NCI-H2081 (cell line): ENCODE measurements at regions not wholly inside any gene's neighbourhood (a gene's known extent, or its start where the extent isn't known, plus 50 kb on each side); places are given as distances from the start of the nearest gene placed in this dataset.
"Not testable (repeated sequence)": the region's sequence is repeated elsewhere in the genome, so short reads cannot be mapped to it uniquely, and the experiment has no call there.

ENCODE experiments used
- DNase-seq, 2 experiments: peaks; one replicate each; lab custom pipeline; 2025; lab: John Stamatoyannopoulos, UW

DNA sequence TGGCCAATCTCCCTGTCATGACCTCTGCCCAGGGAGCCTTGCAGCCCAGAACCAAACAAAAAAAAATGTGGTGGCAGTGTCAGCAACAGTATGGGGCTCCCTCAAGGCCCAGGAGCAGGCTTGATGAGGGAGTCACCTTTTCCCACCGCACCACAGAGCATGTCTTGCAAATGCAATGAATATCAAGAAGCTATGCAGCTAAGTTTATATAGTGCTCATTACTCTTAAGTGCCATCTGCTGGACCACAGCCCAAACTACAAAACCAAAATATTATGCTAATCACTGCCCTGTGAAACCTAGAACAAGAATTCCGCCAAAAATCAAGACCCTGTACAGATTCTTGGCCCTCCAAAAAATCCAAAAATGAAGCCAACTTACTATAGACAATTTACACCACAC is 65.9 kb downstream of the PABPC5 start:
- peak in 1 of 2 experiments; percentile 12 for DNase-seq

- DNase-seq = not testable (repeated sequence)
Measured at GRCh38 chrX:91530209-91530608, 95.6 kb downstream of the PABPC5 start.

DNA sequence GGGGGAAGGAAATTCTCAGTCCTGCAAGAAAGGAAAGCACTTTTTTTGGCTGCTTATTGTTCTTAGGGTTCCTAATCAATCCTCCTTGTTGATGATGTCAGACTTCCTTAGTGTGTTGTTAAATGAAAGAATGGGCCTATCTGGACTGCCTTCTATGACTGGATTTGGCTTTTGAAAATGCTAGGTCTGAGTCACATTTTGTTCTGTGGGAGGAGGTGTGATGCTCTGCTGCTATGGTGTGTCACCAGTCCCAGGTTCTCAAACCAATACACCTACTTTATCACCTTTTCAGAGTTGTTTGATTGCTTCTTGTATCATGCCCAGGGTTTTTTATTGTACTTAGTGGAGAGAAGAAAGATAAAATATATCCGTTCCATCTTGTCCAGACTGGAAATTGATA is 128.5 kb downstream of the PABPC5 start:
- not testable (repeated sequence) for DNase-seq
